ENCODE measurements at regions not wholly inside any gene's neighbourhood (a gene's known extent, or its start where the extent isn't known, plus 50 kb on each side); places are given as distances from the start of the nearest gene placed in this dataset.

- no peak for DNase-seq (ENCODE audit: low read depth)
Observed at GRCh38 chr7:116447436-116447835, 52.1 kb upstream of the CAV2 start.

- DNase-seq (ENCODE audit: low read depth) = no peak
Observed at GRCh38 chr7:116447966-116448839, 51.3 kb upstream of the CAV2 start.

GRCh38 chr7:116449441-116449840 lies 50.1 kb upstream of the CAV2 start:
- no peak for DNase-seq (ENCODE audit: low read depth)
